Mammary epithelial cell (primary cell): ENCODE measurements at regions not wholly inside any gene's neighbourhood (a gene's known extent, or its start where the extent isn't known, plus 50 kb on each side); places are given as distances from the start of the nearest gene placed in this dataset.
A peak's percentile ranks its signal among the peaks of the same experiment; 100 is the strongest.

Experiments
- CTCF ChIP-seq, 2 donors: IDR thresholded peaks in 1 of 2; conservative IDR thresholded peaks in 1 of 2; 2 replicates each; pipeline ENCODE4 v1.5.1; 2011 to 2012; ENCODE audit warnings: inconsistent platforms in 2 of 2, low read length in 2 of 2, mild to moderate bottlenecking in 2 of 2, control low read depth in 1 of 2, low read depth in 1 of 2; ENCODE audit not compliant: insufficient read depth in 1 of 2; ENCODE audit errors: extremely low read depth in 1 of 2
- EZH2 ChIP-seq: IDR thresholded peaks from 2 replicates; pipeline ENCODE4 v1.6.1; 2012; ENCODE audit warnings: low read length, inconsistent platforms, borderline replicate concordance

- TF ChIP-seq CTCF (conservative IDR thresholded peaks at IDR 0.05 in 1 of 2, IDR thresholded peaks at IDR 0.05 in 1 of 2; ENCODE audit: extremely low read depth in 1 of 2, insufficient read depth in 1 of 2, low read depth in 1 of 2, low read length in 2 of 2) (peak; percentile 55 to 63), EZH2 (no peak)
Measured at GRCh38 chr18:54679318-54680149, 88.5 kb downstream of the DYNAP start.
